BE2C (cell line): ENCODE measurements at regions not wholly inside any gene's neighbourhood (a gene's known extent, or its start where the extent isn't known, plus 50 kb on each side); places are given as distances from the start of the nearest gene placed in this dataset.

ENCODE experiments used
- DNase-seq: peaks from one replicate; pipeline ENCODE4 v3.0.0-alpha.2; 2020
- H3K27me3 ChIP-seq: fragments of 250-450 bp; sonication (Bioruptor Pico); 2 replicates; pipeline ENCODE4 v1.5.1; 2020; ENCODE audit warnings: mild to moderate bottlenecking
- H3K36me3 ChIP-seq: fragments of 250-450 bp; sonication (Bioruptor Pico); 2 replicates; pipeline ENCODE4 v1.5.1; 2020; ENCODE audit warnings: mild to moderate bottlenecking
- H3K4me1 ChIP-seq: fragments of 250-450 bp; sonication (Bioruptor Pico); 2 replicates; pipeline ENCODE4 v1.5.1; 2020
- H3K4me3 ChIP-seq: 2 replicates; pipeline ENCODE4 v1.5.1; 2011; ENCODE audit warnings: low read depth, low read length
- H3K9me3 ChIP-seq: fragments of 250-450 bp; sonication (Bioruptor Pico); 2 replicates; pipeline ENCODE4 v1.5.1; 2020
- TF ChIP-seq, protein P1 (sequence below): IDR thresholded peaks from 2 replicates; pipeline ENCODE4 v1.5.1; 2012; ENCODE audit warnings: mild to moderate bottlenecking, low read depth, low read length

DNA sequence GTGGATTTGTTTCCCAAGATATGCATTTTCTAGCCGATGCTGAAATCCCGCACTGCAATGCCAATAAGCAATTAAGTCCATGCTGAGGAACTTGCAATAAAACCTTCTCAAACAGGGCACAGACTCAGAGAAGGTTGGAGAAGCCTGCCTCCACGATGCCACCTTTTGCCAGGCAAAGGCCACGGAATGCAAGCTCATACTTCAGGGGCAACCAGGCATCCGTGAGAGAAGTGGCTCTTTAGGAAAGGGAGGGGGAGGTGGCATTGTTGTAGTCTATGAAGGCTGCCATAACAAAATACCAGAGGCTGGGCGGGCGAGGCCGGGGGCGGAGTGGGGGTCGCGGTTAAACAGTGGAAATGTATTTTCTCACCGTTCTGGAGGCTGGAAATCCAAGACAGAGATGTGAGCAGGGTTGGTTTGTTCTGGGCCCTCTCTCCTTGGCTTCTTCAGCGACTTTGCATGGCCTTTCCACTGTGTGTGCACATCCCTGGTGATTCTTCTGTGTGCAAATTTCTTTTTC lies 689.5 kb downstream of the VRK1 start:
- no peak for DNase-seq
- TF ChIP-seq, protein P1, sequence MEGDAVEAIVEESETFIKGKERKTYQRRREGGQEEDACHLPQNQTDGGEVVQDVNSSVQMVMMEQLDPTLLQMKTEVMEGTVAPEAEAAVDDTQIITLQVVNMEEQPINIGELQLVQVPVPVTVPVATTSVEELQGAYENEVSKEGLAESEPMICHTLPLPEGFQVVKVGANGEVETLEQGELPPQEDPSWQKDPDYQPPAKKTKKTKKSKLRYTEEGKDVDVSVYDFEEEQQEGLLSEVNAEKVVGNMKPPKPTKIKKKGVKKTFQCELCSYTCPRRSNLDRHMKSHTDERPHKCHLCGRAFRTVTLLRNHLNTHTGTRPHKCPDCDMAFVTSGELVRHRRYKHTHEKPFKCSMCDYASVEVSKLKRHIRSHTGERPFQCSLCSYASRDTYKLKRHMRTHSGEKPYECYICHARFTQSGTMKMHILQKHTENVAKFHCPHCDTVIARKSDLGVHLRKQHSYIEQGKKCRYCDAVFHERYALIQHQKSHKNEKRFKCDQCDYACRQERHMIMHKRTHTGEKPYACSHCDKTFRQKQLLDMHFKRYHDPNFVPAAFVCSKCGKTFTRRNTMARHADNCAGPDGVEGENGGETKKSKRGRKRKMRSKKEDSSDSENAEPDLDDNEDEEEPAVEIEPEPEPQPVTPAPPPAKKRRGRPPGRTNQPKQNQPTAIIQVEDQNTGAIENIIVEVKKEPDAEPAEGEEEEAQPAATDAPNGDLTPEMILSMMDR: no peak
- no peak overlapping the region for H3K4me3 ChIP-seq
- H3K4me1 ChIP-seq: no peaks in the 10 kb centered on the region
- no peaks in the 10 kb centered on the region for H3K36me3 ChIP-seq
- H3K9me3 ChIP-seq: no peaks in the 10 kb centered on the region
- H3K27me3 ChIP-seq: no peaks in the 10 kb centered on the region

DNA sequence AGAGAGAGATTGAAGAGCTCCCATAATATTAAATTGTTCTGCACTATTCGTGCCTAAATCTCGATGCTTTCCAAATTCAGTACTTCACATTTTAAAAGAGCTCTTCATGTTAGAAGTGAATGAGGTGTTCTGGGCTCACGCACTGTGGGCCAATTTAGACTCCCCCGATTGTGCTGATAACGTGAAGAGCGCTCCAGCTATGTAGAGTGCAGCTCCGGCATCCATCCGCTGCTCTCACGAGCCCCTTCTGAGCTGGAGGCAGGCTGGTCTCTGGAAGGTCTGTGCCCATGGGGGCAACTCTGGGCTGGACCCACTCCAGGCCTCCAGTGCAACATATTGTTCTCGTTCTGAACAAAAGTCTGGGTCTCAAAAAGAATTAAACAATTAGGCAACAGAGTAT lies 692.6 kb downstream of the VRK1 start:
- H3K36me3 ChIP-seq: no peaks in the 10 kb centered on the region
- no peaks in the 10 kb centered on the region for H3K9me3 ChIP-seq
- no peaks in the 10 kb centered on the region for H3K27me3 ChIP-seq
- no peak for DNase-seq
- no peak overlapping the region for H3K4me3 ChIP-seq
- H3K4me1 ChIP-seq: no peaks in the 10 kb centered on the region
- TF ChIP-seq, protein P1: no peak

DNA sequence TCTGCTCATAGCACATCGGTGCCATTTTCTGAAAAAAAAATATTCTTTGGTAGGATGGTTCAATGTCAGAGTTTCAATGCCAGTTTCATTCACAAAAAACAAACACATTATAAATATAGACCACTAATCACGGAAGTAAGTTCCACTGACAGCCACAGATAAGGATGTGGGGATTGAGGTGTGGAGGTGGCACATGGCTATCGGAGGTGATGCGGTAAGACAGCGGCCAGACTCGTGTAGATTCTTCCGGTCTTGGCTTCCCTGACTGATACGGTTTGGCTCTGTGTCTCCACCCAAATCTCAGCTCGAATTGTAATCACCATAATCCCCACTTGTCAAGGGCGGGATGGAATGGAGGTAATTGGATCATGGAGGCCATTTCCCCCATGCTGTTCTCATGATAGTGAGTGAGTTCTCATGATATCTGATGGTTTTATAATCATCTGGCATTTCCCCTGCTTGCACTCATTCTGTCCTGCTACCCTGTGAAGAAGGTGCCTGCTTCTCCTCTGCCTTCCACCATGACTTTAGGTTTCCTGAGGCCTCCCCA lies 693.4 kb downstream of the VRK1 start:
- Histone ChIP-seq H3K4me1 (no peaks in the 10 kb centered on the region), H3K4me3 (no peak overlapping the region), H3K36me3 (no peaks in the 10 kb centered on the region), H3K9me3 (no peaks in the 10 kb centered on the region), H3K27me3 (no peaks in the 10 kb centered on the region)
- DNase-seq: no peak
- TF ChIP-seq, protein P1: no peak

DNA sequence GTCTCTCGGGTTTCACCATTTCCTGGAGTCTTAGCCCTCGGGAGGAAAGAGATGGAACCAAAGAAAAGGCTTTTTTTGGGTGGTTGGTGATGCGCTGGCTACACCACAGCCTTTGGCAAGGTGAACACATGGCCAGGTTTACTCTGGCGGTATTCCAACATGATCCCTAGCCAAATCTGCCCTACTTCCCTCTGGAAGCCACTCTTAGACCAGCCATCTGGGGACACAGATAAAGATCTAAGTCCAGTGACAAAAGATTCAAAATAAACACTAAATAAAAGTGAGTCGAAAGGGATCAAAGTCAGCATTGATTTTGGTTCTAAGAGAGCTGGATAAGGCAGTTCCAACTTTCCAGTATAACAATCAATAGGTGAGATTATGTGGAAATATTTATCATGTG lies 694.5 kb downstream of the VRK1 start:
- Histone ChIP-seq H3K9me3 (no peaks in the 10 kb centered on the region), H3K4me3 (no peak overlapping the region), H3K27me3 (no peaks in the 10 kb centered on the region), H3K36me3 (no peaks in the 10 kb centered on the region), H3K4me1 (no peaks in the 10 kb centered on the region)
- TF ChIP-seq, protein P1: no peak
- DNase-seq: no peak

DNA sequence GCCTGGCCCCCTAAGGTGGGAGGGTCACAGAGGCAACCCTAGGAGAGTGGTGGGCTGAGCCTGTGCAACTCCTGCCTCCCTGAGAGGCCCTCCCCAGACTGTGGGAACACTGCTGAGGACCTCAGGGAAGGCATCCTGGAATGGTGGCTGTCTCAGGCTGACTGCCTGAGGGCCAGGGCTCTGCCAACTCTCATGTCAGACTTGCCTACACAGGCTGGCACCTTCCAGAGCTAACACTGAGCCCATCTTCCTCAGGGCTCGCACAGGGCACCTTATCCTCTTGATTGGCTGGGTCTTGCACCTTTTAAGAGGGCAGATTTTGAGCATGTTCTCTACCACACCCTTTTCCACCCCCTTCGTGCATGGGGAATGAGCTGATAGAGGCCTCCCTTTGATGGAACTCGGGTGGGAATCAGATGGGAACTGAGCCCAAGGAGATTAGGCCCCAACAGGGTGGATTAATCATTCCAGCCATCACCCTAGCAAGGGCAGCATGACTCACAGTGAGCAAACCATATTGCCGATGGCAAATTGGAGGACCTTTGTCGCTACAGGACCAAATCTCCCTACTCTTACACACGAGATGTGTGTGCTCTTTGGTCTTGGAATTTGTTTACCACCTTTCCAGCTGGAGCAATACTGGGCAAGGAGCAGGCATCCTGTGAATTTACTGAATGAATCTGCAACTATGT lies 702.8 kb downstream of the VRK1 start:
- no peaks in the 10 kb centered on the region for H3K9me3 ChIP-seq
- H3K27me3 ChIP-seq: no peaks in the 10 kb centered on the region
- TF ChIP-seq, protein P1: no peak
- no peak for DNase-seq
- H3K4me1 ChIP-seq: no peaks in the 10 kb centered on the region
- H3K36me3 ChIP-seq: no peaks in the 10 kb centered on the region
- no peak overlapping the region for H3K4me3 ChIP-seq

DNA sequence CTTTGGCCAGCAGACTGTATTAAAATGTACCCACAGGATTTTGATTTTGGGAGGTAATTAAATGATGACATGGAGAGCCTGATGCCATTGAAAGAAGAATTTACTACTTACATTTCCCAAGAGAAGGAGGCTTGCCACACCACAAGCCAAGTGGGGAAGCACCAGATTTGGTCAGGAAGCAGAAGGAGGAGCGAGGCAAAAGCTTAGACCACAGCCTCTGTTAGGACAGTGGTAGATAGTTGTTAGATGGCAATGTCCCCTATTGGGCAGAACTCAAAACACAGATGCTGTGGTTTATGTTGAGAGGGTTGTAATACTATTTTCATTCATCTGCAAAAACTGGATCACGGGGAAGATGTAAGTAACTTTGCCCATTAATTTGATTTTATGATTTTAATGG lies 709.4 kb downstream of the VRK1 start:
- Histone ChIP-seq H3K4me3 (no peak overlapping the region), H3K27me3 (no peaks in the 10 kb centered on the region), H3K4me1 (no peaks in the 10 kb centered on the region), H3K9me3 (no peaks in the 10 kb centered on the region), H3K36me3 (no peaks in the 10 kb centered on the region)
- DNase-seq: no peak
- TF ChIP-seq, protein P1: no peak
